ENCODE measurements at regions not wholly inside any gene's neighbourhood (a gene's known extent, or its start where the extent isn't known, plus 50 kb on each side); places are given as distances from the start of the nearest gene placed in this dataset.
A peak's percentile ranks its signal among the peaks of the same experiment; 100 is the strongest.

DNA sequence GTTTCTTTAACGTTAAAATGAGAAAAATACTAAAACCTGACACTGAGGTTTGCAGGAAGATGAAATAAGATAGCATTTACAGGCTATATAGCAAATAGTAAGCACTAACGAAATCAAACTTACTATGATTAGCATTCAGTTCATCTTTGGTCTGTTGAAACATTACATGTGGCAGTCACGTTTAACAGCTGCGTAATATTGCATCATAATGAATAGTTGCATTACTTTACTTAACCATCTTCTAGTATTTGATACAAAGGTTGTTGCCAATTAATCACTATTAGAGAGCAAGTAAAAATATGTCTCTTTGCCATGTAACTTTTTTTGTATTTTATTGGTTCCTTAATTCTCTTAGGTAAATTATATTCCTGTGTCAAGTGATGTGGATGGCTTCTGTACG lies 131.8 kb upstream of the GHITM start:
- no peaks in the 10 kb centered on the region for H3K36me3 ChIP-seq (ENCODE audit: control insufficient read depth, insufficient read depth, low read length)
- H3K4me3 ChIP-seq (ENCODE audit: low read depth, low read length), result no peak overlapping the region
- DNase-seq (ENCODE audit: low read depth), result no peak
- TF ChIP-seq, protein P1, sequence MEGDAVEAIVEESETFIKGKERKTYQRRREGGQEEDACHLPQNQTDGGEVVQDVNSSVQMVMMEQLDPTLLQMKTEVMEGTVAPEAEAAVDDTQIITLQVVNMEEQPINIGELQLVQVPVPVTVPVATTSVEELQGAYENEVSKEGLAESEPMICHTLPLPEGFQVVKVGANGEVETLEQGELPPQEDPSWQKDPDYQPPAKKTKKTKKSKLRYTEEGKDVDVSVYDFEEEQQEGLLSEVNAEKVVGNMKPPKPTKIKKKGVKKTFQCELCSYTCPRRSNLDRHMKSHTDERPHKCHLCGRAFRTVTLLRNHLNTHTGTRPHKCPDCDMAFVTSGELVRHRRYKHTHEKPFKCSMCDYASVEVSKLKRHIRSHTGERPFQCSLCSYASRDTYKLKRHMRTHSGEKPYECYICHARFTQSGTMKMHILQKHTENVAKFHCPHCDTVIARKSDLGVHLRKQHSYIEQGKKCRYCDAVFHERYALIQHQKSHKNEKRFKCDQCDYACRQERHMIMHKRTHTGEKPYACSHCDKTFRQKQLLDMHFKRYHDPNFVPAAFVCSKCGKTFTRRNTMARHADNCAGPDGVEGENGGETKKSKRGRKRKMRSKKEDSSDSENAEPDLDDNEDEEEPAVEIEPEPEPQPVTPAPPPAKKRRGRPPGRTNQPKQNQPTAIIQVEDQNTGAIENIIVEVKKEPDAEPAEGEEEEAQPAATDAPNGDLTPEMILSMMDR (IDR thresholded peaks at IDR 0.05; ENCODE audit: insufficient read depth, low read length, poor library complexity, severe bottlenecking), result no peak
- H3K27me3 ChIP-seq (ENCODE audit: control insufficient read depth, insufficient read depth, low read length), result no peaks in the 10 kb centered on the region

DNA sequence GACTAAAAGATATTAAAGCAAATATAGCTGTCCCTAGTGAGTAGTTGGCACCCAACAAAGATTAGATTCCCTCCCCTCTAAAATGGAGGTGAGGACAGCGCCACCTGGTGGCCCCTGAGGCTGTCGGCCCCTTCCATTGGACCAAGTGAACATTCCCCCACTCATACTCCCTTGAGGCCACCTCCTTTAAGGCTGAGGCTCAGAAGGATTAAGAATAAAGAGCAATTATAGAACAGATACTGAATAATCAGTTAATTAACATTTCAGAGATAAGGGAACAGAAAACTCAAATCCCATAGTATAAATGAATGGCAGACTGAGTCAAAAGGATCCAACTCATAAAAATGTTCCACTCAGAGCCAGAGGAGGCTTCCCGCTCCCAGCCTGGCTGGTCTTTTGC lies 130.4 kb upstream of the GHITM start:
- no peak for DNase-seq (ENCODE audit: low read depth)
- Histone ChIP-seq H3K36me3 (ENCODE audit: control insufficient read depth, insufficient read depth, low read length) (no peaks in the 10 kb centered on the region), H3K27me3 (ENCODE audit: control insufficient read depth, insufficient read depth, low read length) (no peaks in the 10 kb centered on the region), H3K4me3 (ENCODE audit: low read depth, low read length) (no peak overlapping the region)
- TF ChIP-seq, protein P1 (IDR thresholded peaks at IDR 0.05; ENCODE audit: insufficient read depth, low read length, poor library complexity, severe bottlenecking), result peak; percentile 69

DNA sequence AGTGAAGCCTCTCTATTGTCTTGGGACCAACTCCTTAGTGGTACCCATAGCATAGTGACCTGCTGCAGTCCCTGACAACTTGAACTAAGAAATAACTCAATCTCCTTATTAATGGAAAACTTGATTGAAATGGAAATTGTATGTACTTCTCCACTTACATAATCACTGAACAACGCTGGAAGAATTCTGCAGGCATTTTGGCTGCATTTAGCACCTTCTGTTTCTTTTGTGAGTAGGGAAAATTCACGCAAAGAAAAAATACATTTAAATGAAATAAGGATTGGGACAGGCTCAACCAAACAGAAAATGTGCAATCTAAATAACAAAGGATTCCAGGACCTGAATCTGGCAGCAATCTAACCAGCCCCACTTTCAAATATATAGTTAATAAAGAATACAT lies 126.9 kb upstream of the GHITM start:
- H3K36me3 ChIP-seq (ENCODE audit: control insufficient read depth, insufficient read depth, low read length), result no peaks in the 10 kb centered on the region
- no peak overlapping the region for H3K4me3 ChIP-seq (ENCODE audit: low read depth, low read length)
- no peaks in the 10 kb centered on the region for H3K27me3 ChIP-seq (ENCODE audit: control insufficient read depth, insufficient read depth, low read length)
- TF ChIP-seq, protein P1 (IDR thresholded peaks at IDR 0.05; ENCODE audit: insufficient read depth, low read length, poor library complexity, severe bottlenecking), result no peak
- DNase-seq (ENCODE audit: low read depth), result no peak

DNA sequence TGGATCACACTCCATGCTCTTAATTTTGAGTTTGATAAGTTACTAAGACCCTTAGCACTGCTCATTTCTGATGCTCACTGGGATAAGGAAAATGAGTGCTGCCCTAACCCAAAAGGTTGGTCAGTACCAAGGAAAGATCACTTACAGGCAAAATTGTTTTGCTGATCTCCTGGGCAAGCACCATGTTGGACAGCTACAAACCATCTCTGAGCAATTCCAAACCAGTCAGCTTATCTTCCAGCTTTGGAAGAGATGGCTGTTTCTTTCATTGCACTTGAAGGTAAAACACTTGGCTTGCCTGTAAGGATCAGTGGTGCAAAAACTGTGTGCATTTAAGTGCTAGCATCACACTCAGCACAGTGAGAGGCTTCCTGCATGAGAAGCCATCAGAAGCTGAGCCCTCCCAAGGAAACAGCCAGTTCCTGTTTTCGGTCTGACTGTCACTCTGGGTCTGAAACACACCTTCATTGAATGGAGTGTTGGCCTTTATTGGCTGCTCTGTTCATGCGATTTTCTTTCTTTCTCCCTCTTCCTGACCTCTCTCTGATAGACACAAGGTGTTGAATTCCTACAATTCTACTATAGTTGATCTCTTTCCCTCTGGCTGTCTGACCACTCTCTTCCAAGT lies 126.4 kb upstream of the GHITM start:
- no peaks in the 10 kb centered on the region for H3K36me3 ChIP-seq (ENCODE audit: control insufficient read depth, insufficient read depth, low read length)
- TF ChIP-seq, protein P1 (IDR thresholded peaks at IDR 0.05; ENCODE audit: insufficient read depth, low read length, poor library complexity, severe bottlenecking), result no peak
- no peak for DNase-seq (ENCODE audit: low read depth)
- no peaks in the 10 kb centered on the region for H3K27me3 ChIP-seq (ENCODE audit: control insufficient read depth, insufficient read depth, low read length)
- H3K4me3 ChIP-seq (ENCODE audit: low read depth, low read length), result no peak overlapping the region

DNA sequence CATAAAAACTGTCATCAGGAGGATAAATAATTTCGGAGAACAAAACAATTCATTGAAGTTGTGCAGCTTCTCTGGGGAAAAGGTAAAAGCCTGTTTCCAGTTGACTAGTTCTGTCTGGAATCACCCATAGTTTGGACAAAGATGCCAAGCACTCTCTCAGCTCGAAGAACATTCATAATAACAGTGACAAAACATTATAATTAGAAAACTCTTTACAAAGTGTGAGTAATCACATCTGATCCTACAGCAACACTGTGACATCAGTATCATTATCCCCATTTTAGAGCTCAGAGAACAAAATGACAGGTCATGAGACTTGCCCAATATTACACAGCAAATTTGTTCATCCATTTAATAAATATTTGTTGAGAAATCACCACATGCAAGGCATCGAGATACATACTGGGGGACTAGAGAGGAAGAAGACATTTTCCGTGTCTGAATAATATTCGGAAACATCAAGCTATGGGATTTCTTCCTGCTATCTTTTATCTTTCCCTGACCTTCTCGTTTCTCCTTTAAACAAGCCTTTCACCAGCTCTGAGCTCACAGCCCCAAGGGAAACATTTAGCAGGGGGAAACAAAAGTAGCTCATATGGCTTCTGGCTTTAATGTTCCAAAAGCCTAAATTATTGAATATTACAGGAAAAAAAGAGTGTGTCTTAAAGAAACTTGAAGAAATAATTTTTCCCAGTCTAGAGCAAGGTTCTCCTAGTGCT lies 123.3 kb upstream of the GHITM start:
- TF ChIP-seq, protein P1 (IDR thresholded peaks at IDR 0.05; ENCODE audit: insufficient read depth, low read length, poor library complexity, severe bottlenecking), result no peak

More for the DNA sequence above, 123.3 kb upstream of the GHITM start:
- H3K36me3 ChIP-seq (ENCODE audit: control insufficient read depth, insufficient read depth, low read length), result no peaks in the 10 kb centered on the region
- H3K4me3 ChIP-seq (ENCODE audit: low read depth, low read length), result no peak overlapping the region
- no peak for DNase-seq (ENCODE audit: low read depth)
- no peaks in the 10 kb centered on the region for H3K27me3 ChIP-seq (ENCODE audit: control insufficient read depth, insufficient read depth, low read length)

All from kidney epithelial cell (primary cell).